ENCODE measurements at regions not wholly inside any gene's neighbourhood (a gene's known extent, or its start where the extent isn't known, plus 50 kb on each side); places are given as distances from the start of the nearest gene placed in this dataset.

GRCh38 chr6:50214937-50215336 is 165.2 kb upstream of the DEFB112 start:
- no peak for TF ChIP-seq MAZ (IDR thresholded peaks at IDR 0.05; ENCODE audit: borderline replicate concordance, low read depth, low read length)
- no peak for TF ChIP-seq RFX5 (IDR thresholded peaks at IDR 0.05; ENCODE audit: low read depth, low read length)
- no peak for TF ChIP-seq FOS (IDR thresholded peaks at IDR 0.05; ENCODE audit: low read depth, low read length)
- BruUV-seq (replicated peaks), result no TSS peak
- Histone ChIP-seq H4K91ac (ENCODE audit: insufficient read depth, low read depth, low read length) (no peak overlapping the region), H4K8ac (ENCODE audit: low read depth in 2 of 2, low read length in 2 of 2) (no peak overlapping the region), H3K9me1 (ENCODE audit: insufficient read depth, low read length) (no peaks in the 10 kb centered on the region), H3K4me3 (ENCODE audit: insufficient read depth, low read depth, low read length) (no peak overlapping the region), H2BK20ac (ENCODE audit: low read depth, low read length) (no peak overlapping the region), H3K14ac (replicated peaks; ENCODE audit: low read depth, low read length) (no peak overlapping the region), H3K9me3 (ENCODE audit: control insufficient read depth, insufficient read depth, low read length) (no peaks in the 10 kb centered on the region), H4K5ac (ENCODE audit: low read depth, low read length) (no peak overlapping the region), H2BK120ac (ENCODE audit: low read depth, low read length) (no peak overlapping the region), H3K36me3 (ENCODE audit: control insufficient read depth, insufficient read depth, low read length) (no peaks in the 10 kb centered on the region), H2AK5ac (ENCODE audit: low read depth, low read length) (no peak overlapping the region), H3K4ac (ENCODE audit: low read depth, low read length) (no peak overlapping the region), H3K9ac (ENCODE audit: low read depth, low read length) (no peak overlapping the region), H2AK9ac (replicated peaks; ENCODE audit: low read depth, low read length, poor library complexity) (no peak overlapping the region), H2AFZ (replicated peaks; ENCODE audit: low read length, poor library complexity) (no peak overlapping the region), H2BK15ac (ENCODE audit: low read depth, low read length) (no peak overlapping the region), H3K4me2 (ENCODE audit: low read depth, low read length) (no peak overlapping the region), H2BK5ac (ENCODE audit: low read depth, low read length, poor library complexity, severe bottlenecking) (no peak overlapping the region), H3K56ac (ENCODE audit: extremely low read depth, insufficient read depth, low read length) (no peak overlapping the region), H3K79me1 (ENCODE audit: low read depth in 1 of 2, low read length in 2 of 2) (no peaks in the 10 kb centered on the region), H3K18ac (ENCODE audit: low read depth, low read length) (no peak overlapping the region), H3K27me3 (ENCODE audit: control insufficient read depth, insufficient read depth, low read length) (no peaks in the 10 kb centered on the region), H3K27ac (ENCODE audit: insufficient read depth, low read length) (no peak overlapping the region), H3K23ac (ENCODE audit: low read depth, low read length) (no peak overlapping the region), H4K20me1 (ENCODE audit: insufficient read depth, low read length) (no peaks in the 10 kb centered on the region), H3K4me1 (ENCODE audit: control insufficient read depth, insufficient read depth, low read length) (no peaks in the 10 kb centered on the region)
- intact Hi-C loops (cut with micrococcal nuclease), result no loop called here
- in situ Hi-C loops (cut with MboI; ENCODE audit: low sequenced_read_pairs), result no loop called here
- ATAC-seq (ENCODE audit: low read depth), result no peak
- no peak for DNase-seq
- ChIA-PET CTCF (no interaction called here), POLR2A (ENCODE audit: unreplicated experiment) (no interaction called here)
- WGBS, 2 experiments (ENCODE audit: extremely low coverage in 2 of 2, insufficient read length in 1 of 2), result no CpG with 5 or more reads among the region's 2 CpGs
- dilution Hi-C loops (cut with HindIII; ENCODE audit: low sequenced_read_pairs, unreplicated experiment), result no loop called here
